ENCODE measurements at regions not wholly inside any gene's neighbourhood (a gene's known extent, or its start where the extent isn't known, plus 50 kb on each side); places are given as distances from the start of the nearest gene placed in this dataset.

- H3K36me3 ChIP-seq: no peaks in the 10 kb centered on the region
- H3K27me3 ChIP-seq: peaks cover 0 to 16% (median 0%) of the 10 kb centered on the region in 4 donors
- no peak overlapping the region for H3K27ac ChIP-seq
- intact Hi-C loops (cut with DNase I): no loop called here
- TF ChIP-seq POLR2A (IDR thresholded peaks at IDR 0.05) (no peak), CTCF (IDR thresholded peaks at IDR 0.05) (no peak)
- no peaks in the 10 kb centered on the region for H3K9me3 ChIP-seq
- no peak overlapping the region for H3K4me3 ChIP-seq
- H3K4me1 ChIP-seq: no peaks in the 10 kb centered on the region
- no peak for DNase-seq
- 72 to 87% methylated on average over 4 of the region's 4 CpGs for WGBS, 2 donors
These were observed 991.6 kb upstream of the TMEM132C start for GRCh38 chr12:127275416-127275815.

- TF ChIP-seq CTCF (IDR thresholded peaks at IDR 0.05) (no peak), POLR2A (IDR thresholded peaks at IDR 0.05) (no peak)
- Histone ChIP-seq H3K4me1 (no peaks in the 10 kb centered on the region), H3K4me3 (no peak overlapping the region), H3K9me3 (no peaks in the 10 kb centered on the region), H3K36me3 (no peaks in the 10 kb centered on the region), H3K27ac (no peak overlapping the region), H3K27me3 (peaks cover 0 to 22% (median 0%) of the 10 kb centered on the region in 4 donors)
- intact Hi-C loops (cut with DNase I): no loop called here
- no peak for DNase-seq
- 50 to 61% methylated on average over 7 of the region's 7 CpGs for WGBS, 2 donors
These were observed 989.1 kb upstream of the TMEM132C start for GRCh38 chr12:127277882-127278281.

GRCh38 chr12:127278351-127278750, 988.6 kb upstream of the TMEM132C start:
- TF ChIP-seq CTCF (IDR thresholded peaks at IDR 0.05) (no peak), POLR2A (IDR thresholded peaks at IDR 0.05) (no peak)
- no peaks in the 10 kb centered on the region for H3K36me3 ChIP-seq
- H3K27ac ChIP-seq: no peak overlapping the region
- 78% methylated on average over 3 of the region's 3 CpGs; no CpG with 5 or more reads in 1 of the 2 donors for WGBS, 2 donors
- intact Hi-C loops (cut with DNase I): no loop called here
- DNase-seq: no peak
- peaks cover 0 to 22% (median 0%) of the 10 kb centered on the region in 4 donors for H3K27me3 ChIP-seq
- H3K9me3 ChIP-seq: no peaks in the 10 kb centered on the region
- H3K4me1 ChIP-seq: no peaks in the 10 kb centered on the region
- H3K4me3 ChIP-seq: no peak overlapping the region

- Histone ChIP-seq H3K9me3 (no peaks in the 10 kb centered on the region), H3K27me3 (peaks cover 0 to 22% (median 0%) of the 10 kb centered on the region in 4 donors), H3K27ac (no peak overlapping the region), H3K4me3 (no peak overlapping the region), H3K36me3 (no peaks in the 10 kb centered on the region), H3K4me1 (no peaks in the 10 kb centered on the region)
- TF ChIP-seq CTCF (IDR thresholded peaks at IDR 0.05) (peak in 5 of 6 experiments; percentile 40 to 78 (median 59)), POLR2A (IDR thresholded peaks at IDR 0.05) (no peak)
- intact Hi-C loops (cut with DNase I): no loop called here
- 24 to 36% methylated on average over 13 to 28 of the region's 43 CpGs for WGBS, 2 donors
- no peak for DNase-seq
These were observed 986.3 kb upstream of the TMEM132C start for GRCh38 chr12:127280393-127281275.

- 77 to 80% methylated on average over 7 of the region's 7 CpGs for WGBS, 2 donors
- TF ChIP-seq CTCF (IDR thresholded peaks at IDR 0.05) (no peak), POLR2A (IDR thresholded peaks at IDR 0.05) (no peak)
- Histone ChIP-seq H3K9me3 (no peaks in the 10 kb centered on the region), H3K27me3 (peaks cover 0 to 18% (median 0%) of the 10 kb centered on the region in 4 donors), H3K27ac (no peak overlapping the region), H3K4me1 (no peaks in the 10 kb centered on the region), H3K36me3 (no peaks in the 10 kb centered on the region), H3K4me3 (no peak overlapping the region)
- DNase-seq: no peak
- intact Hi-C loops (cut with DNase I): no loop called here
These were observed 984.0 kb upstream of the TMEM132C start for GRCh38 chr12:127282786-127283565.
